ENCODE measurements at regions not wholly inside any gene's neighbourhood (a gene's known extent, or its start where the extent isn't known, plus 50 kb on each side); places are given as distances from the start of the nearest gene placed in this dataset.
"Not testable (repeated sequence)": the region's sequence is repeated elsewhere in the genome, so short reads cannot be mapped to it uniquely, and the experiment has no call there.

- DNase-seq: no peak
Observed at GRCh38 chr7:82701949-82702348, 258.4 kb upstream of the CACNA2D1 start.

DNA sequence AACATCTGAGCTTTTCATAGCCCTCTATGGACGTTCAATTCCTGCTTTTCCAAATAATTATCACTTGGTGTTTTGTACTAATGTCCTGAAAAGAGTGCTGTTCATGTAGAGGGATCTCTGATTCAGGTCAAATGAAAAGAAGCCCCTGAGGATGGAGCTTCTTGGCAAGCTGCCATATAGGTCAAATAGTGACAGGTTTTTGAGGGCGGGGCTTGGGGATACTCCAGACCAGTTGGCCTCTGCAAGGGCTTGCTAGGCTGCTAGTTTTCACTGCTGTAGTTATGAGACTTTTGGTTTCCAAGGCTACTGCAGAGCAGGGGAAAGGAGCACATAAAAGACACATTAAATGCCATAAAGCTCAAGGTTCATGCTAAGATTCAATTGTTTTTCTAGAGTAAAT lies 257.2 kb upstream of the CACNA2D1 start:
- DNase-seq: no peak

GRCh38 chr7:82699773-82700186 lies 256.2 kb upstream of the CACNA2D1 start:
- DNase-seq: no peak

GRCh38 chr7:82697897-82698296 lies 254.3 kb upstream of the CACNA2D1 start:
- DNase-seq: no peak

DNA sequence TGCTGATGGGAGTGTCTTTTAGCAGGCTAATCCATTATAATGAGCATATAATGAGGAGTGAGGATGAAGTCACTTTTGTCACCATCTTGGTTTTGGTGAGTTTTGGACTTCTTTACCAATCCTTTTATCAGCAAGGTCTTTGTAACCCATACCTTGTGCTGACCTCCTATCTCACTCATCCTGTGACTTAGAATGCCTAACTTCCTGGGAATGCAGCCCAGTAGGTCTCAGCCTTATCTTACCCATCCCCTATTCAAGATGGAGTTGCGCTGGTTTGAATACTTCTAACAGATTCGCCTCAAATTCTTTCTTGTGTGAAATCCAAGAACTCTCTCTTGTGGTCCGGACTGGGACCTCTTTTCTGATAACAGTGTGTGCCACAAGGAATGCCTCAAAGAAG lies 253.1 kb upstream of the CACNA2D1 start:
- DNase-seq: no peak

DNA sequence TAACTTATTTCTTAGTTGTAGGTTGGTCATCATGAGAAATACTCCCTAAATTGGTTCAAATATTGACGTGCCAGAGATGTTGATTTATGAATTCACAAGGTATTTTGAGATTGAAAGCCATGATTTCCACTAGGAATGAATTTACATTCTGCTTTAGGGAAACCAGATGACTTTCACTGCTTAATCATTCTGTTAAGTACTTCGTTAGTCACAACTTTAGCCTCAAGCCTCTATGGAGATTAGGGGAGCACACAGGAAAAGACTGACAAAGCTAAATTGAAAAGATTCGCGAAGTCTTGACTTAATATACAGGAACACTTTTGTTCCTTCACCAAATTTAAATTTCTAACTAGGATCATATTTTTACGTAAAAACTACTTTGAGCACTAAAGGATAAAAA lies 250.4 kb upstream of the CACNA2D1 start:
- DNase-seq: no peak

GRCh38 chr7:82690929-82691328 lies 247.4 kb upstream of the CACNA2D1 start:
- no peak for DNase-seq

- DNase-seq: no peak
Observed at GRCh38 chr7:82685214-82685613, 241.6 kb upstream of the CACNA2D1 start.

DNA sequence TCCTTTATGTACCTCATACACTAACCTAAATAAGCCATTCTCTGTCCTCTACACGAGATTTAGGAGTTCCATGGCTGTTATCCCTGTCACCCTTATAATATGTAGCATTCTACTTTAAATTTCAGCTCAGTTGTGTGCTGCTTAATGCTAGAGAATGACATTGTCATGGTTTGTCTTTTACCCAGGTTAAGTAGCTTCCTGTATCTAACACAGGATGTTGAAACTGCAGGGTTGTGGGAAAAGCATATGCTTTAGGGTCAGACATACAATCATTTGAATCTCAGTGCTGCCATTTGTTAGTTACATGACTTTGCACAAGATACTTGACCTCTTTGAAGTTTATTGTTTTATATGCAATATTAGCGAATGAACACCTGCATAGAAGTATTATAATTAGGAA lies 235.1 kb upstream of the CACNA2D1 start:
- DNase-seq: no peak

DNA sequence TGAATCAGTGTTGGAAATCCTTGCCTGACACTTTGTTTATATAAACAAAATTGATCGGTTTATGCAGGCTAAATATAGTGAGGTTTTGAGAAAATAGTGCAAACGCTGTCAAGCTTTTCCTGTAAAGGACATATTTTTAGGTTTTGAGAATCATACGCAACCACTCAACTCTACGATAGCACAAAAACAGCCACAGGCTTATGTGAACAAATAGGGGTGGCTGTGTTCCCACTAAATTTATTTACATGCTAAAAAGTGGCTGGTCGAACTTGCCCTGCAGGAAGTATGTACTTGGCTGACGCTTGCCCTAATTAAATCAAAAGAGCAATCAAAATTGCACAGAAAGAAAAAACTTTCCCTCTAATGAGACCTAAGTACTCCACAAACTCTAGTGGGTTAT lies 234.7 kb upstream of the CACNA2D1 start:
- no peak for DNase-seq

DNA sequence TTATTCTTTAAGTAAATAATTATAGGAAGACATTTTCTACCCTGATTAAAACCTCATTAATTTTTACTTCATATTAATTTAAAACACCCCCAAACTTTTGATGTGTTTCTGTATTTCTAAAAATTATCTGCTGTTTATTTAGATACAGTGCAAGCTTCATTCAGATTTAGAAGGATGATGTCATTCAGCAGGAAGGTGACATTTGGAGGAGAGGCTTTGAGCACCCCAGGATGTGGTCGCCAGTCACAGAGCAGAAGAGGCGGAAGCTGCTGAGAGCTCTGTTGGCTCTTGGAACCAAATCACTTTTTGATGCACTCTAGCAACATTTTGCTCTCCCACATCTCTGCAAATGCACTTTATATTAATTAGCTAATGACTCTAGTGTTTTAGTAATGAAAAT lies 233.9 kb upstream of the CACNA2D1 start:
- peak; percentile 9 for DNase-seq

DNA sequence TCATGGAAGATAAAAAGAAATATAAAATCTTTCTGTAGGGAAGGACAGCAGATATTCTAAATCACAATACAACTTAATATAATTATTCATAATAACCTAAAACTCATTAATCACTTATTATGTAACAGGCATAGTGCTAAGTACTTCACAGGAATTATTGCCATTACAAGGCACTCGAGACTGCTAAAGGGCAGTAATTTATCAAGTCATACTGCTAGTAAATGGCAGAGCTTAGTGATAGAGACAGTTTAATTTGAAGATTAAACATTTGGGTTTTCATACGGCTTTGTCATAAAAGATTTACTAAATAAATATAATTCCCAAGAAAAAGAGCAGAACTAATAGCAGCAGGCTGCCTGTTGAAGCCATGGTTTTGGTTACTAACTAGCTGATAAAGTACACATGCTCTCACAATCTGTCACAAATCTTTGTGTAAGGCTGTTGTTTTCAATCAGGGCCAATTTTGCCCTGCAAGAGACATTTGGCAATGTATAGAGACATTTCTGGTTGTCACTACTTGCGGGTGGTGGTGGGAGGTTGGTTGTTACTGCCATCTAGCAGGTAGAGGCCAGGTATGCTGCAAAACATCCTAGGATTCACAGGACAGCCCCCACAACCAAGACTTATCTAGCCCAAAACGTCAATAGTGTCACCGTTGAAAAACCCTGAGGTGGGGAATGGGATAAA lies 233.3 kb upstream of the CACNA2D1 start:
- DNase-seq: no peak

DNA sequence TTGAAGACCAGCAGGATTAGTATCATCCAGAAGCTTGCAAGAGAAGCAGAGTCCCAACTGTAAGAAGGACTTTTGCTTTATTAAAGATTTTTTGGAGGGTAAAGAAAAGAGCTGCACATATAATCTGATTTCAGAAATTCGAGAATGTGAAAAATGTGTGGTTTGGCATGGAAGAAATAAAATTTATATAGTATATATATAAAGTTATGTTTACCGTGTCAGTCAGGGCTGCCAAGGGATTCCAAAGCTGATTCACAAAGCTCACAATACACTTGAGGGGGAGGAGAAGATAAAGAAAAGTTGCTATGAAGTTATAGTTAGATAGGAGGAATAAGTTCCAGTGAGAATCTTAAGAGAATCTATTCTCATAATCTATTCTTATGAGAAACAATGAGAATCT lies 231.8 kb upstream of the CACNA2D1 start:
- DNase-seq: no peak

- no peak for DNase-seq
Observed at GRCh38 chr7:82674268-82674667, 230.7 kb upstream of the CACNA2D1 start.

DNA sequence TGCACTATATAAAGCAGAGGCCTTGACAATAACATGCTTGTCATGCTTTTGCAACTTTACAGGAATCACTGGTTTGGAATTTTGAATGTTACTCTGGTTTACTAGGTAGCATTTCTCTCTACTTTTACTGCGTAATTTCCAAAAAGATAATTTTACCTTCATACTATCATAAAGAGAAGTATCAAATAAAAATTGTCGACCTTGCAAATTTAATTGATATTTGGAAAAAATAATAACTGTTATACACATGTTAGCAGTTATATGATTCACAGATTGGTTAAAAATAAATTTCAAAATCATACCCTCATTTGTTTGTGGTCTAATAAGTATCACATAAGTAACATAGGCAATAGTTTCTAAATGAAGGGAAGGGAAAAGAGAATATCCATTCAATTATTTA lies 228.5 kb upstream of the CACNA2D1 start:
- DNase-seq: no peak

GRCh38 chr7:82669141-82669540 lies 225.6 kb upstream of the CACNA2D1 start:
- no peak for DNase-seq

DNA sequence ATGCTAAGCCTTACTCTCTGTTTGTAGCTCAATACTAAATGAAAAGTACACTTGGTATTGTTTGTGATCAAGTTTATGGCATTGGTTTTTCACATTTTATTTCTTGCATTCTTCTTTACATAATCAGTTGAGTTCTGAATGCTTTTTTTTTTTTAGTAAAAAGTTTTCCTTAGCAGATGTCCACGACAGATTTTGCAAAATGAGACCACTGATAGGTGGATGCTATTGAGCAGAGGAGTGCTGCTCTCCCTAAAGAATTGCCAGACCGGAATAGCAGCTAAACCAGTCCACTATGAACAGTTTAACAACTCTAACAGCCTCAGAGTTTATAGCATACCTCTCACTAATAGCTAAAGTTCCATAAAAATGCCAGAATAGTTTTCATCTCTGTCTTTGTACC lies 225.1 kb upstream of the CACNA2D1 start:
- DNase-seq: no peak

DNA sequence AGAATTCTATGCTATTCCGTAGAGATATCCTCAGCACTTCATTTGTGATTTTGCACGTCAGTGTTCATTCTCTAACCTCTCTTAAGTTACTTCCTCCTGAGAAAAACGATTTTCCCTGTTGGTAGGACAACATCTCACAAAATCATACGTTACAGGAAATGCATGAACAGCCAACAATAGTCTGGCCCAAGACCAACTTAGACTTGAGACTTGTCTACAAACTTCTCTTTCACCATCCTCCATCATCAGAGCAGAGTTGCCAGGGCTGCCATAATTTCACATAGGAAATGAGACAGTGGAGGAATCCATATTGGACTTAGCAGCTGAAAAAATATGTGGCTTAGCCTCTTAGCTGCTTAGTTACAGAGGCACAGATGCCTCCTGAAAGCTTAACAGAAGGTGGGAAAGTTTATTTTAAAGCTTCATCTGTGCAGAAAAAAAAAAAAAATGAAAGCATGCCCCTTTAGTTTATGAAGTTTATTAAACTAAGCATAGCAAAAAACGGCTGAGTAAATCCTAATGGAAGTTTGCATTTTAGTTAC lies 222.5 kb upstream of the CACNA2D1 start:
- DNase-seq: no peak

DNA sequence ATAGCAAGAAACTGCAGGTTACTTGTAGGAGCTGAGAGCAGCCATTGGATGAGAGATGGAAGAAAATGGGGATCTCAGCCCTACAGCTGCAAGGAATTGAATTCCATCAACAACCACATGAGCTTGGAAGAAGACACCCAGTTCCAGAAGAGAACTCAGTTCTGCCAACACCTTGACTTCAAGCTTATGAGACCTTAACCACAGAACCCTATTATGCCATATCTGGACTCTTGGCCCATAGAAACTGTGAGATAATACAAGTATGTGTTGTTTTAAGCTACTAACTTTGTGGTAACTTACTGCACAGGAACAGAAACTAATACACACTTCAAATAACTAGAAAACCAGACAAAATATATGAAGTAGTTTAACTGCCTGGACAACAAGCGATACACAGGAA lies 212.4 kb upstream of the CACNA2D1 start:
- no peak for DNase-seq

DNA sequence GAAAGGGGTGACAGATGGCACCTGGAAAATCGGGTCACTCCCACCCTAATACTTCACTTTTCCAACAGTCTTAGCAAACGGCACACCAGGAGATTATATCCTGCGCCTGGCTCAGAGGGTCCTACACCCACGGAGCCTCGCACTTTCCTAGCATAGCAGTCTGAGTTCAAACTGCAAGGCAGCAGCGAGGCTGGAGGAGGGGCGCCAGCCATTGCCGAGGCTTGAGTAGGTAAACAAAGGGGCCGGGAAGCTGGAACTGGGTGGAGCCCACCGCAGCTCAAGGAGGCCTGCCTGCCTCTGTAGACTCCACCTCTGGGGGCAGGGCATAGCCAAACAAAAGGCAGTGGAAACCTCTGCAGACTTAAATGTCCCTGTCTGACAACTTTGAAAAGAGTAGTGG lies 206.5 kb upstream of the CACNA2D1 start:
- not testable (repeated sequence) for DNase-seq

GRCh38 chr7:82633592-82633991 lies 190.0 kb upstream of the CACNA2D1 start:
- DNase-seq: no peak

GRCh38 chr7:82631998-82632397 lies 188.4 kb upstream of the CACNA2D1 start:
- DNase-seq: no peak

- no peak for DNase-seq
Observed at GRCh38 chr7:82629583-82629982, 186.0 kb upstream of the CACNA2D1 start.

DNA sequence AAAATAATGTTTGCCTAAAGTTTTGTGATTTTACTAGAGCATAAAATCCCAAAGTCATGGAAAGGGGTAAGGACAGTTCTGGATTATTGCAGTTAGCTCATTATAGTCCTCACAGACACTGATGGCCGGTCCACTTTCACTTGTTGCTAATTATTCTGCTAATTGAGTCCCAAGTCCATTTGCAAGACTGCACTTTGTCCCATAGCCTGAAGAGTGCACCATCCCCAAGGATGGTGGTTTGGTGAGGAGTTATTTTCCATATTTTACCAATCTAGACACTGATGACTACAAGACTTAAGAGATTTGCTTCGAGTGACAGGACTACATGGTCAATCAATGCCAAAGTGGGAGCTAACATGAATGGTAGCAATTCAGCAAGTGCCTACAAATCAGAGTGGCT lies 181.8 kb upstream of the CACNA2D1 start:
- no peak for DNase-seq

DNA sequence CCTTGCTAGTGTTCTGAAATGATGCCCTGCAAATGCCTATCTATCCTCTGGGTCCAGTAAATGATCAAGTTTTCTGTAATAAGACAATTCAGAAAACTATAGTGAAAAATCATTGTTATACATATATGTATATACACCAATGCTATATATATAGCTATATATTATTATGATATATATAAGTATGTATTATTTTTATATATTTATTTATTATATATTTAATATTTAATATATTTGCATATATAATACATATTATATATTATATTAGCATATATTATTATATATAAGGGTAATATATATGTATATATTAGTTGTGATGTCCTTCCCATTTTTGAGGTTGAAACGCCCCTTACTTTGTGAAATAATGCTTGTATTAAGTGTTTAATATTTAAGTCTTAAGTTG lies 181.4 kb upstream of the CACNA2D1 start:
- no peak for DNase-seq

Measured in effector CD8-positive, alpha-beta T cell (primary cell).